HEK293 (cell line): ENCODE measurements at regions not wholly inside any gene's neighbourhood (a gene's known extent, or its start where the extent isn't known, plus 50 kb on each side); places are given as distances from the start of the nearest gene placed in this dataset.

Source experiments
- CTCF ChIA-PET: fragments of 350-600 bp; formaldehyde crosslinking; extraction: SDS; loops from one replicate; lab custom pipeline; 2021; ENCODE audit warnings: antibody characterized with exemption; lab: Yijun Ruan, JAX
- POLR2A ChIA-PET: fragments of 300-600 bp; formaldehyde crosslinking; extraction: SDS; loops from one replicate; lab custom pipeline; 2020; ENCODE audit warnings: antibody characterized with exemption, inconsistent platforms; lab: Yijun Ruan, JAX
- H3K27ac ChIP-seq: fragments of 200-500 bp; sonication (Bioruptor generic); 2 replicates; pipeline ENCODE4 v1.5.1; 2014; ENCODE audit warnings: low read depth, low read length, control low read depth, inconsistent platforms; ENCODE audit errors: extremely low read depth
- H3K36me3 ChIP-seq, 2 experiments: fragments of 200-500 bp in 1 of 2; sonication (Bioruptor generic) in 1 of 2; 1 replicate in 1 of 2; 2 replicates in 1 of 2; pipeline ENCODE4 v1.5.1; 2014 to 2017; ENCODE audit warnings: inconsistent platforms in 2 of 2, low read length in 2 of 2; ENCODE audit not compliant: control insufficient read depth in 2 of 2, insufficient read depth in 1 of 2
- H3K4me1 ChIP-seq: fragments of 200-500 bp; sonication (Bioruptor generic); 2 replicates; pipeline ENCODE4 v1.5.1; 2014; ENCODE audit warnings: mild to moderate bottlenecking, low read length, inconsistent platforms; ENCODE audit not compliant: control insufficient read depth, insufficient read depth
- H3K4me3 ChIP-seq: 2 replicates; pipeline ENCODE4 v1.5.1; 2011; ENCODE audit warnings: low read depth, mild to moderate bottlenecking, control low read depth, low read length, moderate library complexity
- H3K9me3 ChIP-seq: fragments of 200-500 bp; sonication (Bioruptor generic); 2 replicates; pipeline ENCODE4 v1.5.1; 2014; ENCODE audit warnings: low read depth, low read length, inconsistent platforms; ENCODE audit not compliant: control insufficient read depth, insufficient read depth
- HOXA7 ChIP-seq: sonication (generic); formaldehyde crosslinking; IDR thresholded peaks from 2 replicates; pipeline ENCODE4 v1.8.1; 2022; ENCODE audit warnings: missing genetic modification reagents, borderline replicate concordance
- OSR2 ChIP-seq: fragments of 450-650 bp; formaldehyde crosslinking; IDR thresholded peaks from 2 replicates; pipeline ENCODE4 v1.5.1; 2016; ENCODE audit warnings: missing biosample characterization, missing genetic modification characterization
- ZEB2 ChIP-seq: fragments of 450-650 bp; formaldehyde crosslinking; IDR thresholded peaks from 2 replicates; pipeline ENCODE4 v1.5.1; 2016; ENCODE audit warnings: missing biosample characterization, missing genetic modification characterization
- ZNF121 ChIP-seq: fragments of 450-650 bp; formaldehyde crosslinking; IDR thresholded peaks from 2 replicates; pipeline ENCODE4 v1.5.1; 2016; ENCODE audit warnings: missing biosample characterization, missing genetic modification characterization
- ZNF341 ChIP-seq: fragments of 450-650 bp; formaldehyde crosslinking; IDR thresholded peaks from 2 replicates; pipeline ENCODE4; 2016; ENCODE audit warnings: low read depth, missing biosample characterization, missing genetic modification characterization
- ZNF529 ChIP-seq: fragments of 450-650 bp; formaldehyde crosslinking; IDR thresholded peaks from 2 replicates; pipeline ENCODE4 v1.5.1; 2017; ENCODE audit warnings: missing genetic modification characterization, missing biosample characterization; ENCODE audit not compliant: insufficient replicate concordance
- ZNF544 ChIP-seq: fragments of 450-650 bp; formaldehyde crosslinking; IDR thresholded peaks from 2 replicates; pipeline ENCODE4 v1.5.0; 2017; ENCODE audit warnings: missing biosample characterization, missing genetic modification characterization
- ZNF549 ChIP-seq: fragments of 450-650 bp; IDR thresholded peaks from 2 replicates; pipeline ENCODE4 v1.5.1; 2018; ENCODE audit warnings: missing biosample characterization, missing genetic modification characterization, mild to moderate bottlenecking, inconsistent platforms, moderate library complexity
- ZNF776 ChIP-seq: fragments of 450-650 bp; formaldehyde crosslinking; IDR thresholded peaks from 2 replicates; pipeline ENCODE4 v1.5.0; 2017; ENCODE audit warnings: missing biosample characterization, missing genetic modification characterization, borderline replicate concordance
- ZXDB ChIP-seq: fragments of 450-650 bp; formaldehyde crosslinking; IDR thresholded peaks from 2 replicates; pipeline ENCODE4 v1.5.1; 2016; ENCODE audit warnings: missing biosample characterization, missing genetic modification characterization
- TF ChIP-seq, protein P1 (sequence below): fragments of 450-650 bp; formaldehyde crosslinking; IDR thresholded peaks from 2 replicates; pipeline ENCODE4 v1.5.1; 2016; ENCODE audit warnings: missing biosample characterization, missing genetic modification characterization, borderline replicate concordance
- TF ChIP-seq, protein P2 (sequence below): fragments of 450-650 bp; formaldehyde crosslinking; IDR thresholded peaks from 2 replicates; pipeline ENCODE4 v1.5.1; 2016; ENCODE audit warnings: missing biosample characterization, missing genetic modification characterization
- TF ChIP-seq, protein P3 (sequence below): fragments of 450-650 bp; formaldehyde crosslinking; IDR thresholded peaks from 2 replicates; pipeline ENCODE4 v1.5.1; 2016; ENCODE audit warnings: missing biosample characterization, missing genetic modification characterization
- TF ChIP-seq, protein P4 (sequence below): fragments of 450-650 bp; formaldehyde crosslinking; IDR thresholded peaks from 2 replicates; pipeline ENCODE4 v1.5.1; 2016; ENCODE audit warnings: missing biosample characterization, missing genetic modification characterization
- TF ChIP-seq, protein P5 (sequence below): fragments of 450-650 bp; formaldehyde crosslinking; IDR thresholded peaks from 2 replicates; pipeline ENCODE4 v1.5.1; 2016; ENCODE audit warnings: missing biosample characterization, missing genetic modification characterization

DNA sequence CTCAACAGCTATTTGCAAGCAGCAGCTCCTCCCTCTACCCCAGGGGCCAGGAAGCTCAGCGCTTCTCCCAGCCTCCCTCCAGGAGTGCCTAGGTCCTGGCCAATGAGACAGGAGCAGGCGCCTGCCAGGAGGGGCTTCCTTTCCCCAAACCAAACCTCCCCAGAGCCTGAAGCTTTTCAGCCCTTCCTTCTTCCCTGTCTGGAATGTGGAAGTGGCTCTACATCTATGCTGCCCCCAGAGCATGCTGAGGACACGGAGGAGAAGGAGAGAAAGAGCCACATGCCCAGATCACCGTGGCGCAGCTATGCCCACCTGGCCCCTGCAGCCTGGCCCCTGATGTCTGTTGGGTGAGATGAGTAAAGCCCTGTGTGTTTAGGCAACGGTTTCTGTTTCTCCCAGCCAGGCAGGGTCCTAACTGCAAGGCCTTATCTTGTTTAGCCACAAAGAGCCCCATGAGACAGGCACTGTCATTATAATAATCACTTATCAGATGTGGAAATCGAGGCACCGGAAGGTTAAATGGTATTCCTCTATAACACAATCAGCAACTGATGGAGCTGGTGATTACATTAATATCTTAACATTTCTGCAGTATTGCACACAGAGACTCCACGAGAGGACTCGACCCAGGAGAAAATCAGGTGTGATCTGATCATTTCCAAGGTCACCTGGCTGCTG is 315.8 kb downstream of the CTTN start:
- Histone ChIP-seq H3K9me3 (no peaks in the 10 kb centered on the region), H3K36me3 (no peaks in the 10 kb centered on the region), H3K4me1 (no peaks in the 10 kb centered on the region), H3K4me3 (no peak overlapping the region), H3K27ac (no peak overlapping the region)
- ChIA-PET POLR2A (no interaction called here), CTCF (interaction anchor here (1.1 kb wide), 1 partner anchor 101 kb away, joined by 4 read pairs; no protein-coding TSS in a partner anchor)
- TF ChIP-seq HOXA7 (no peak), ZNF341 (0 out of 2 replicates have a peak, but pooled peaks have one; percentile 22)

DNA sequence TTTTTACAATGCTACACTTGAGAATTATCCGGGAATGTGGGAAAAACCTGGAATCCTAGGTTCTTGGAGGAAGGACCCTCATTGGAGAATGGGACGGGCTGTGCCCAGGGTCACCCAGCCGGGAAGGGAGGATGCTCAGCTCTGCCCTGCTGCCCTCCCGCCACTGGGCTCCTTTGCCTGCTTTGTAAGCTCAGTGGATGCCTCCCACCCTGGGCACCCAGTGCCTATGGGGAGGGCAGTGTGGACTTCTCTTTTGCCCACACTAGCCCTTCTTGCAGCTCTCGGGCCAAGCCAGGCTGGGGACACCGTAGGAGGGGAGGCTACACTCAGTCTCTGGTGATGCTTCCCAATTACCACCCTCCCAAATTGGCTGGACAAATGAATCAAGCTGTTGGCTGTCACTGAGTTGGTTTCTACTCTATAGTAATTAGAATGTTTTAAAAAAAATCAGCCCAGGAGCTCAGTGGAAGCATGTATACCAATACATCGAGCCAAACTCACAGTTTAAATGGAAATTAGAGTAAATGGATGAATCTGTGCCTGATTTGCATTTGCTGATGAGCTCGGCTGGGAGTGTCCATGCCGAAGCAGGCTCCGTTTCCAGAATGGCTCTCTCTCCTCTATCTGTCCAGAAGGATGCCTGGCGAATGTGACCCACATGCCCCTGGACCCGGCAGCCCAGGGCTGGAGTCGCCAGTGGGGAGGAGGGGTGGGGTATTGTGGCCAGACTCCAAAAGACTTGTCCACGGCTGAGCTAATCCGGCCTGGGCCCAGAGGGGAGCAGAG is 317.0 kb downstream of the CTTN start:
- no peaks in the 10 kb centered on the region for H3K36me3 ChIP-seq
- no peak overlapping the region for H3K4me3 ChIP-seq
- H3K4me1 ChIP-seq = no peaks in the 10 kb centered on the region
- POLR2A ChIA-PET = no interaction called here
- CTCF ChIA-PET = no interaction called here
- H3K9me3 ChIP-seq = no peaks in the 10 kb centered on the region
- no peak overlapping the region for H3K27ac ChIP-seq
- TF ChIP-seq, protein P1, sequence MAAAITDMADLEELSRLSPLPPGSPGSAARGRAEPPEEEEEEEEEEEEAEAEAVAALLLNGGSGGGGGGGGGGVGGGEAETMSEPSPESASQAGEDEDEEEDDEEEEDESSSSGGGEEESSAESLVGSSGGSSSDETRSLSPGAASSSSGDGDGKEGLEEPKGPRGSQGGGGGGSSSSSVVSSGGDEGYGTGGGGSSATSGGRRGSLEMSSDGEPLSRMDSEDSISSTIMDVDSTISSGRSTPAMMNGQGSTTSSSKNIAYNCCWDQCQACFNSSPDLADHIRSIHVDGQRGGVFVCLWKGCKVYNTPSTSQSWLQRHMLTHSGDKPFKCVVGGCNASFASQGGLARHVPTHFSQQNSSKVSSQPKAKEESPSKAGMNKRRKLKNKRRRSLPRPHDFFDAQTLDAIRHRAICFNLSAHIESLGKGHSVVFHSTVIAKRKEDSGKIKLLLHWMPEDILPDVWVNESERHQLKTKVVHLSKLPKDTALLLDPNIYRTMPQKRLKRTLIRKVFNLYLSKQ (tag by site-specific recombination) = no peak
- TF ChIP-seq, protein P2, sequence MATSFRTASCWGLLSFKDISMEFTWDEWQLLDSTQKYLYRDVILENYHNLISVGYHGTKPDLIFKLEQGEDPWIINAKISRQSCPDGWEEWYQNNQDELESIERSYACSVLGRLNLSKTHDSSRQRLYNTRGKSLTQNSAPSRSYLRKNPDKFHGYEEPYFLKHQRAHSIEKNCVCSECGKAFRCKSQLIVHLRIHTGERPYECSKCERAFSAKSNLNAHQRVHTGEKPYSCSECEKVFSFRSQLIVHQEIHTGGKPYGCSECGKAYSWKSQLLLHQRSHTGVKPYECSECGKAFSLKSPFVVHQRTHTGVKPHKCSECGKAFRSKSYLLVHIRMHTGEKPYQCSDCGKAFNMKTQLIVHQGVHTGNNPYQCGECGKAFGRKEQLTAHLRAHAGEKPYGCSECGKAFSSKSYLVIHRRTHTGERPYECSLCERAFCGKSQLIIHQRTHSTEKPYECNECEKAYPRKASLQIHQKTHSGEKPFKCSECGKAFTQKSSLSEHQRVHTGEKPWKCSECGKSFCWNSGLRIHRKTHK = no peak
- no peak for TF ChIP-seq ZEB2 (tag by site-specific recombination)
- no peak for TF ChIP-seq ZXDB
- no peak for TF ChIP-seq OSR2
- no peak for TF ChIP-seq ZNF776 (tag by site-specific recombination)
- TF ChIP-seq ZNF121 (tag by site-specific recombination) = no peak
- TF ChIP-seq ZNF544 (tag by site-specific recombination) = no peak
- TF ChIP-seq, protein P3, sequence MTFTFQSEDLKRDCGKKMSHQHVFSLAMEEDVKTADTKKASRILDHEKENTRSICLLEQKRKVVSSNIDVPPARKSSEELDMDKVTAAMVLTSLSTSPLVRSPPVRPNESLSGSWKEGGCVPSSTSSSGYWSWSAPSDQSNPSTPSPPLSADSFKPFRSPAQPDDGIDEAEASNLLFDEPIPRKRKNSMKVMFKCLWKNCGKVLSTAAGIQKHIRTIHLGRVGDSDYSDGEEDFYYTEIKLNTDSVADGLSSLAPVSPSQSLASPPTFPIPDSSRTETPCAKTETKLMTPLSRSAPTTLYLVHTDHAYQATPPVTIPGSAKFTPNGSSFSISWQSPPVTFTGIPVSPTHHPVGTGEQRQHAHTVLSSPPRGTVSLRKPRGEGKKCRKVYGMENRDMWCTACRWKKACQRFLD = no peak
- TF ChIP-seq, protein P4, sequence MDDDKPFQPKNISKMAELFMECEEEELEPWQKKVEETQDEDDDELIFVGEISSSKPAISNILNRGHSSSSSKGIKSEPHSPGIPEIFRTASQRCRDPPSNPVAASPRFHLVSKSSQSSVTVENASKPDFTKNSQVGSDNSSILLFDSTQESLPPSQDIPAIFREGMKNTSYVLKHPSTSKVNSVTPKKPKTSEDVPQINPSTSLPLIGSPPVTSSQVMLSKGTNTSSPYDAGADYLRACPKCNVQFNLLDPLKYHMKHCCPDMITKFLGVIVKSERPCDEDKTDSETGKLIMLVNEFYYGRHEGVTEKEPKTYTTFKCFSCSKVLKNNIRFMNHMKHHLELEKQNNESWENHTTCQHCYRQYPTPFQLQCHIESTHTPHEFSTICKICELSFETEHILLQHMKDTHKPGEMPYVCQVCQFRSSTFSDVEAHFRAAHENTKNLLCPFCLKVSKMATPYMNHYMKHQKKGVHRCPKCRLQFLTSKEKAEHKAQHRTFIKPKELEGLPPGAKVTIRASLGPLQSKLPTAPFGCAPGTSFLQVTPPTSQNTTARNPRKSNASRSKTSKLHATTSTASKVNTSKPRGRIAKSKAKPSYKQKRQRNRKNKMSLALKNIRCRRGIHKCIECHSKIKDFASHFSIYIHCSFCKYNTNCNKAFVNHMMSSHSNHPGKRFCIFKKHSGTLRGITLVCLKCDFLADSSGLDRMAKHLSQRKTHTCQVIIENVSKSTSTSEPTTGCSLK (tag by site-specific recombination) = no peak
- no peak for TF ChIP-seq ZNF529 (tag by site-specific recombination)
- TF ChIP-seq, protein P5, sequence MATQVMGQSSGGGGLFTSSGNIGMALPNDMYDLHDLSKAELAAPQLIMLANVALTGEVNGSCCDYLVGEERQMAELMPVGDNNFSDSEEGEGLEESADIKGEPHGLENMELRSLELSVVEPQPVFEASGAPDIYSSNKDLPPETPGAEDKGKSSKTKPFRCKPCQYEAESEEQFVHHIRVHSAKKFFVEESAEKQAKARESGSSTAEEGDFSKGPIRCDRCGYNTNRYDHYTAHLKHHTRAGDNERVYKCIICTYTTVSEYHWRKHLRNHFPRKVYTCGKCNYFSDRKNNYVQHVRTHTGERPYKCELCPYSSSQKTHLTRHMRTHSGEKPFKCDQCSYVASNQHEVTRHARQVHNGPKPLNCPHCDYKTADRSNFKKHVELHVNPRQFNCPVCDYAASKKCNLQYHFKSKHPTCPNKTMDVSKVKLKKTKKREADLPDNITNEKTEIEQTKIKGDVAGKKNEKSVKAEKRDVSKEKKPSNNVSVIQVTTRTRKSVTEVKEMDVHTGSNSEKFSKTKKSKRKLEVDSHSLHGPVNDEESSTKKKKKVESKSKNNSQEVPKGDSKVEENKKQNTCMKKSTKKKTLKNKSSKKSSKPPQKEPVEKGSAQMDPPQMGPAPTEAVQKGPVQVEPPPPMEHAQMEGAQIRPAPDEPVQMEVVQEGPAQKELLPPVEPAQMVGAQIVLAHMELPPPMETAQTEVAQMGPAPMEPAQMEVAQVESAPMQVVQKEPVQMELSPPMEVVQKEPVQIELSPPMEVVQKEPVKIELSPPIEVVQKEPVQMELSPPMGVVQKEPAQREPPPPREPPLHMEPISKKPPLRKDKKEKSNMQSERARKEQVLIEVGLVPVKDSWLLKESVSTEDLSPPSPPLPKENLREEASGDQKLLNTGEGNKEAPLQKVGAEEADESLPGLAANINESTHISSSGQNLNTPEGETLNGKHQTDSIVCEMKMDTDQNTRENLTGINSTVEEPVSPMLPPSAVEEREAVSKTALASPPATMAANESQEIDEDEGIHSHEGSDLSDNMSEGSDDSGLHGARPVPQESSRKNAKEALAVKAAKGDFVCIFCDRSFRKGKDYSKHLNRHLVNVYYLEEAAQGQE (tag by site-specific recombination) = no peak
- TF ChIP-seq ZNF549 (tag by site-specific recombination) = no peak
- TF ChIP-seq, all 188 proteins: peak for 0
